Mesothelial cell of epicardium (in vitro differentiated cells): ENCODE measurements at regions not wholly inside any gene's neighbourhood (a gene's known extent, or its start where the extent isn't known, plus 50 kb on each side); places are given as distances from the start of the nearest gene placed in this dataset.

Experiments used
- DNase-seq, 2 experiments: peaks; one replicate each; pipeline ENCODE4 v3.0.0; 2021; ENCODE audit warnings: low spot score in 2 of 2; ENCODE audit not compliant: unreplicated experiment in 2 of 2
- H3K27ac Mint-ChIP-seq: 2 replicates; pipeline ENCODE4 v1.8.0; 2021; ENCODE audit warnings: mixed read lengths
- H3K27me3 Mint-ChIP-seq: 2 replicates; pipeline ENCODE4 v1.8.0; 2021; ENCODE audit warnings: low read depth, mixed read lengths
- H3K36me3 Mint-ChIP-seq: 2 replicates; pipeline ENCODE4 v1.8.0; 2021; ENCODE audit warnings: mixed read lengths
- H3K4me1 Mint-ChIP-seq: 2 replicates; pipeline ENCODE4 v1.8.0; 2021; ENCODE audit warnings: mixed read lengths
- H3K4me3 Mint-ChIP-seq: 2 replicates; pipeline ENCODE4 v1.8.0; 2021; ENCODE audit warnings: mild to moderate bottlenecking, moderate library complexity, mixed read lengths
- H3K9me3 Mint-ChIP-seq: 2 replicates; pipeline ENCODE4 v1.8.0; 2021; ENCODE audit warnings: mixed read lengths
- CTCF ChIP-seq: fragments of 200-600 bp; sonication (generic); IDR thresholded peaks from one replicate; pipeline ENCODE4 v1.5.0; 2021; ENCODE audit warnings: antibody characterized with exemption; ENCODE audit not compliant: unreplicated experiment

GRCh38 chr12:19960527-19960926 is 407.8 kb upstream of the PDE3A start:
- no peak overlapping the region for H3K27ac Mint-ChIP-seq
- H3K36me3 Mint-ChIP-seq, result no peaks in the 10 kb centered on the region
- H3K4me1 Mint-ChIP-seq, result peaks cover 12% of the 10 kb centered on the region
- H3K9me3 Mint-ChIP-seq, result peaks cover 4% of the 10 kb centered on the region
- peaks cover 3% of the 10 kb centered on the region for H3K27me3 Mint-ChIP-seq
- DNase-seq, result no peak
- H3K4me3 Mint-ChIP-seq, result no peak overlapping the region
- no peak for TF ChIP-seq CTCF

- Mint-ChIP-seq H3K4me1 (peaks cover 10% of the 10 kb centered on the region), H3K27ac (no peak overlapping the region), H3K4me3 (no peak overlapping the region), H3K27me3 (peaks cover 3% of the 10 kb centered on the region), H3K36me3 (no peaks in the 10 kb centered on the region), H3K9me3 (peaks cover 2% of the 10 kb centered on the region)
- no peak for DNase-seq
- no peak for TF ChIP-seq CTCF
Observed at GRCh38 chr12:19962192-19962591, 406.1 kb upstream of the PDE3A start.

GRCh38 chr12:19963972-19964371 is 404.4 kb upstream of the PDE3A start:
- DNase-seq, result no peak
- no peak overlapping the region for H3K27ac Mint-ChIP-seq
- H3K4me3 Mint-ChIP-seq, result no peak overlapping the region
- TF ChIP-seq CTCF, result no peak
- peaks cover 3% of the 10 kb centered on the region for H3K27me3 Mint-ChIP-seq
- H3K9me3 Mint-ChIP-seq, result no peaks in the 10 kb centered on the region
- no peaks in the 10 kb centered on the region for H3K36me3 Mint-ChIP-seq
- peaks cover 16% of the 10 kb centered on the region for H3K4me1 Mint-ChIP-seq

GRCh38 chr12:19964549-19964948 is 403.8 kb upstream of the PDE3A start:
- Mint-ChIP-seq H3K4me1 (peaks cover 19% of the 10 kb centered on the region), H3K27me3 (peaks cover 3% of the 10 kb centered on the region), H3K36me3 (no peaks in the 10 kb centered on the region), H3K27ac (no peak overlapping the region), H3K4me3 (no peak overlapping the region), H3K9me3 (no peaks in the 10 kb centered on the region)
- TF ChIP-seq CTCF, result no peak
- no peak for DNase-seq

- Mint-ChIP-seq H3K4me3 (no peak overlapping the region), H3K4me1 (peaks cover 27% of the 10 kb centered on the region), H3K27me3 (peaks cover 3% of the 10 kb centered on the region), H3K36me3 (no peaks in the 10 kb centered on the region), H3K27ac (no peak overlapping the region), H3K9me3 (no peaks in the 10 kb centered on the region)
- DNase-seq, result no peak
- no peak for TF ChIP-seq CTCF
Observed at GRCh38 chr12:19965196-19966038, 402.9 kb upstream of the PDE3A start.

GRCh38 chr12:19967001-19967400 is 401.3 kb upstream of the PDE3A start:
- no peak for DNase-seq
- Mint-ChIP-seq H3K36me3 (no peaks in the 10 kb centered on the region), H3K9me3 (no peaks in the 10 kb centered on the region), H3K27ac (no peak overlapping the region), H3K4me1 (peaks cover 40% of the 10 kb centered on the region), H3K4me3 (no peak overlapping the region), H3K27me3 (peaks cover 3% of the 10 kb centered on the region)
- TF ChIP-seq CTCF, result no peak
